Prostate gland (tissue), 2 donors: ENCODE measurements at regions not wholly inside any gene's neighbourhood (a gene's known extent, or its start where the extent isn't known, plus 50 kb on each side); places are given as distances from the start of the nearest gene placed in this dataset.

Experiments used
- CTCF ChIP-seq, 4 experiments: fragments of 200-600 bp in 2 of 4; fragments of 450-650 bp in 2 of 4; sonication (generic) in 2 of 4; IDR thresholded peaks; 1 replicate in 3 of 4; 2 replicates in 1 of 4; pipeline ENCODE4 v1.5.1; 2016 to 2019; ENCODE audit warnings: antibody characterized with exemption in 4 of 4, mild to moderate bottlenecking in 2 of 4, moderate library complexity in 2 of 4
- POLR2A ChIP-seq: fragments of 450-650 bp; IDR thresholded peaks from one replicate; pipeline ENCODE4 v1.6.1; 2016; ENCODE audit warnings: antibody characterized with exemption, mild to moderate bottlenecking
- POLR2AphosphoS5 ChIP-seq: sonication (generic); formaldehyde crosslinking; IDR thresholded peaks from one replicate; pipeline ENCODE4 v1.6.1; 2017; ENCODE audit warnings: antibody characterized with exemption

- TF ChIP-seq CTCF (IDR thresholded peaks at IDR 0.05) = no peak
- TF ChIP-seq POLR2AphosphoS5 = no peak
- no peak for TF ChIP-seq POLR2A
Observed at GRCh38 chr5:40321514-40321913, 358.2 kb upstream of the PTGER4 start.
